Calu3 (cell line): ENCODE measurements at regions not wholly inside any gene's neighbourhood (a gene's known extent, or its start where the extent isn't known, plus 50 kb on each side); places are given as distances from the start of the nearest gene placed in this dataset.
"Not testable (repeated sequence)": the region's sequence is repeated elsewhere in the genome, so short reads cannot be mapped to it uniquely, and the experiment has no call there.

Source experiments
- BruUV-seq: library from RNA; stranded (reverse); fragments of 400-500 nt; replicated peaks from 2 replicates; lab custom pipeline; 2021; lab: Mats Ljungman, UMichigan
- CTCF ChIA-PET: fragments of 300-600 bp; sonication (Branson Sonifier 250); formaldehyde crosslinking; loops from one replicate; lab custom pipeline; 2022; ENCODE audit warnings: antibody characterized with exemption; lab: Charles Lee
- DNase-seq: peaks from one replicate; pipeline ENCODE4 v3.0.0; 2022
- H3K27ac Mint-ChIP-seq: one replicate; pipeline ENCODE4 v1.8.0; 2022; ENCODE audit warnings: mixed read lengths; ENCODE audit not compliant: unreplicated experiment
- H3K27me3 Mint-ChIP-seq: one replicate; pipeline ENCODE4 v1.8.0; 2022; ENCODE audit warnings: mixed read lengths; ENCODE audit not compliant: unreplicated experiment
- H3K36me3 Mint-ChIP-seq: one replicate; pipeline ENCODE4 v1.8.0; 2022; ENCODE audit warnings: mild to moderate bottlenecking, moderate library complexity, mixed read lengths; ENCODE audit not compliant: insufficient read depth, unreplicated experiment
- H3K4me1 Mint-ChIP-seq: one replicate; pipeline ENCODE4 v1.8.0; 2022; ENCODE audit warnings: mild to moderate bottlenecking, low read depth, mixed read lengths; ENCODE audit not compliant: unreplicated experiment
- H3K4me3 Mint-ChIP-seq: one replicate; pipeline ENCODE4 v1.8.0; 2022; ENCODE audit warnings: mild to moderate bottlenecking, low read depth, moderate library complexity, mixed read lengths; ENCODE audit not compliant: unreplicated experiment
- H3K9me3 Mint-ChIP-seq: one replicate; pipeline ENCODE4 v1.8.0; 2022; ENCODE audit warnings: low read depth, mixed read lengths; ENCODE audit not compliant: unreplicated experiment
- intact Hi-C: fragments of 100-400 bp; cut with micrococcal nuclease; formaldehyde crosslinking; loops from one replicate; pipeline ENCODE4 v1.10.0; 2022; ENCODE audit not compliant: unreplicated experiment
- TF ChIP-seq, protein P1 (sequence below): fragments of 200-600 bp; IDR thresholded peaks from one replicate; pipeline ENCODE4 v1.8.0; 2022; ENCODE audit warnings: antibody characterized with exemption; ENCODE audit not compliant: unreplicated experiment

DNA sequence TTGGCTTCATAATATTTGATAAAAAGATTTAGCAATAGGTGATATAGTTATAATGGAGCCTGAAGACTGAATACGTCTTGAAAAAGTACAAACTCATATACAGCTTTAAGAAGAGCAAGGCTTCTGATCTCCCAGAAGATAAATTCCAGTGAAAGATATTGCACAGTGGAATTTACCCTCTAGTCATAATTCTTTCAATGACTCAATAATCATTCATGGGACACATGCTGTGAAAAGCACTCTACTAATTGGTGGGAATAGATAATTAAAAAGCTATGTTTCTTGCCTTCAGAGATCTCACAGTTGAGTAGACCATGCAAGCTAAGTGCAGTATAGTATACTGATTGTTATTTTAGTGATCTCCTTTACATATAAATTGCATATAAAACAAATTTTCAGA is 538.6 kb upstream of the CYLC2 start:
- Mint-ChIP-seq H3K27ac (no peak overlapping the region), H3K36me3 (no peaks in the 10 kb centered on the region), H3K9me3 (no peaks in the 10 kb centered on the region), H3K27me3 (no peaks in the 10 kb centered on the region), H3K4me3 (no peak overlapping the region), H3K4me1 (no peaks in the 10 kb centered on the region)
- TF ChIP-seq, protein P1, sequence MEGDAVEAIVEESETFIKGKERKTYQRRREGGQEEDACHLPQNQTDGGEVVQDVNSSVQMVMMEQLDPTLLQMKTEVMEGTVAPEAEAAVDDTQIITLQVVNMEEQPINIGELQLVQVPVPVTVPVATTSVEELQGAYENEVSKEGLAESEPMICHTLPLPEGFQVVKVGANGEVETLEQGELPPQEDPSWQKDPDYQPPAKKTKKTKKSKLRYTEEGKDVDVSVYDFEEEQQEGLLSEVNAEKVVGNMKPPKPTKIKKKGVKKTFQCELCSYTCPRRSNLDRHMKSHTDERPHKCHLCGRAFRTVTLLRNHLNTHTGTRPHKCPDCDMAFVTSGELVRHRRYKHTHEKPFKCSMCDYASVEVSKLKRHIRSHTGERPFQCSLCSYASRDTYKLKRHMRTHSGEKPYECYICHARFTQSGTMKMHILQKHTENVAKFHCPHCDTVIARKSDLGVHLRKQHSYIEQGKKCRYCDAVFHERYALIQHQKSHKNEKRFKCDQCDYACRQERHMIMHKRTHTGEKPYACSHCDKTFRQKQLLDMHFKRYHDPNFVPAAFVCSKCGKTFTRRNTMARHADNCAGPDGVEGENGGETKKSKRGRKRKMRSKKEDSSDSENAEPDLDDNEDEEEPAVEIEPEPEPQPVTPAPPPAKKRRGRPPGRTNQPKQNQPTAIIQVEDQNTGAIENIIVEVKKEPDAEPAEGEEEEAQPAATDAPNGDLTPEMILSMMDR: no peak
- DNase-seq: no peak
- CTCF ChIA-PET: no interaction called here
- intact Hi-C loops: no loop called here
- BruUV-seq: no TSS peak

DNA sequence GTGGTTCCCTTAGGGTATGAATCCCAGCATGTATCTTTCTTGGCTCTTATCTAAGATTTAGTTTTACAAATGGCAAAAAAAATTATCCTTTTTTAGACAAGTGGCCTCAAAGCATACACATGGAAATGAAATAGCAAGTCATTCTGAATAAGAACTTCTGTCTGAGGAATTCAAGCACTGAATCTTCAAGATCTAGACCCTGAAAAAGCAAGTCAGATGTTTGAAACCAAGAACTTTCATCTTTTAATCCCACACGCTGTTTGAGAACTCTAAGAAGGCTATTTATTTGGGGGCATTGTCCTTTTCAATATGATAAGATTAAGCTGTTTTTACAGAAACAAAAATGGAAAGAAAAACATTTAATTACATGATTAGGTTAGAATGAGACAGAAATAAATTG is 549.2 kb upstream of the CYLC2 start:
- no peaks in the 10 kb centered on the region for H3K27me3 Mint-ChIP-seq
- TF ChIP-seq, protein P1: no peak
- H3K9me3 Mint-ChIP-seq: no peaks in the 10 kb centered on the region
- no peak for DNase-seq
- no peak overlapping the region for H3K27ac Mint-ChIP-seq
- H3K4me3 Mint-ChIP-seq: no peak overlapping the region
- H3K4me1 Mint-ChIP-seq: no peaks in the 10 kb centered on the region
- CTCF ChIA-PET: no interaction called here
- BruUV-seq: no TSS peak
- intact Hi-C loops: no loop called here
- no peaks in the 10 kb centered on the region for H3K36me3 Mint-ChIP-seq

DNA sequence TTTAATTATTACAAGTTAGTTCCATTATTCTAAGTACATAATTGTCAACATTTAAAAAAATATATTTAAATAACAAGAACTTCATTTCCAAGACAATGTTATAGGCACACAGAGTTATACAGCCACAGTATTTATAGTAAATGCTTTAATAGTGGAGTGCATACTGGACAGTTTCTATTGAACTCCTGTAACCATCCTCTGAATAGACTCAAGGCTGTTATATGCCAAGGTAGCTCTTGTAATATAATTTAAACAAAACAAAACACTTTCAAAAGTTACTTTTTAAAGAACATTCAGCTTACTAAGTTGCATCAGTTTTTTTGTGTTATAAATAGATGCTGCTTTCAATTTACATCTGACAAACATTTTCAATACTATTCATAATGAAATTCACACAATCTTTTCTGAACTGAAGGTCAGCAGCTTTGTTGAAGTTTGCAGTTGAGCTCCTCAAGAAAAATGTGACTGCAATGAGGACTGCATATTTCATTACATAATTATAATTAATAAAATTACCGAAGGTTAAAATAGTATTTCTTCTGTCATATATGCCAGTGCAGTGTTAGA is 549.9 kb upstream of the CYLC2 start:
- intact Hi-C loops: no loop called here
- H3K27ac Mint-ChIP-seq: no peak overlapping the region
- no TSS peak for BruUV-seq
- no peaks in the 10 kb centered on the region for H3K4me1 Mint-ChIP-seq
- H3K27me3 Mint-ChIP-seq: no peaks in the 10 kb centered on the region
- no peak overlapping the region for H3K4me3 Mint-ChIP-seq
- no peaks in the 10 kb centered on the region for H3K9me3 Mint-ChIP-seq
- no peak for DNase-seq
- CTCF ChIA-PET: no interaction called here
- TF ChIP-seq, protein P1: no peak
- no peaks in the 10 kb centered on the region for H3K36me3 Mint-ChIP-seq

GRCh38 chr9:102439583-102439982 is 555.5 kb upstream of the CYLC2 start:
- CTCF ChIA-PET: no interaction called here
- no peaks in the 10 kb centered on the region for H3K4me1 Mint-ChIP-seq
- H3K4me3 Mint-ChIP-seq: no peak overlapping the region
- TF ChIP-seq, protein P1: no peak
- H3K27me3 Mint-ChIP-seq: no peaks in the 10 kb centered on the region
- BruUV-seq: no TSS peak
- no peak for DNase-seq
- intact Hi-C loops: no loop called here
- no peaks in the 10 kb centered on the region for H3K36me3 Mint-ChIP-seq
- peaks cover 2% of the 10 kb centered on the region for H3K9me3 Mint-ChIP-seq
- H3K27ac Mint-ChIP-seq: no peak overlapping the region

DNA sequence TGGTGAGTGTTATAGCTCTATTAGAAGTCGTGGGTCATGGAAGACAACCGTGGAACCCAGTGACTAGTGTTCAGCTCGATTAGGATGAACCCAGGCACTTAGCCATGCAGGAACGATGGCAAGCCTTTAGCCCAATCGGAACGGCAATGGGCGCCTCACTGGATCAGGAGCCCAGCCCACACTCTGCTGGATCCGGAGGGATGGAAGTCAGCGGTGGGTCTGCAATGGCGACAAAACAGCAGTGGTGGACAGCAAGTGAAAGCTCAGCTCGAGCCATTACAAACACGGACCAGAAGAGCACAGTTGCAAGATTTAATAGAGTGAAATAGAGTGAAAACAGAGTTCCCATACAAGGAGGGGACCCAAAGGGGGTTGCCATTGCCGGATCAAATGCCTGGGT is 558.5 kb upstream of the CYLC2 start:
- H3K27me3 Mint-ChIP-seq, DNase-seq, CTCF ChIA-PET, H3K4me1 Mint-ChIP-seq, H3K4me3 Mint-ChIP-seq, BruUV-seq, intact Hi-C loops, H3K36me3 Mint-ChIP-seq, H3K9me3 Mint-ChIP-seq, H3K27ac Mint-ChIP-seq: not testable (repeated sequence)
